ENCODE measurements at regions not wholly inside any gene's neighbourhood (a gene's known extent, or its start where the extent isn't known, plus 50 kb on each side); places are given as distances from the start of the nearest gene placed in this dataset.

GRCh38 chr4:178937130-178937529 is 1494.9 kb upstream of the AGA start:
- in situ Hi-C loops (cut with HindIII; ENCODE audit: low sequenced_read_pairs) = no loop called here
- TF ChIP-seq, protein P1, sequence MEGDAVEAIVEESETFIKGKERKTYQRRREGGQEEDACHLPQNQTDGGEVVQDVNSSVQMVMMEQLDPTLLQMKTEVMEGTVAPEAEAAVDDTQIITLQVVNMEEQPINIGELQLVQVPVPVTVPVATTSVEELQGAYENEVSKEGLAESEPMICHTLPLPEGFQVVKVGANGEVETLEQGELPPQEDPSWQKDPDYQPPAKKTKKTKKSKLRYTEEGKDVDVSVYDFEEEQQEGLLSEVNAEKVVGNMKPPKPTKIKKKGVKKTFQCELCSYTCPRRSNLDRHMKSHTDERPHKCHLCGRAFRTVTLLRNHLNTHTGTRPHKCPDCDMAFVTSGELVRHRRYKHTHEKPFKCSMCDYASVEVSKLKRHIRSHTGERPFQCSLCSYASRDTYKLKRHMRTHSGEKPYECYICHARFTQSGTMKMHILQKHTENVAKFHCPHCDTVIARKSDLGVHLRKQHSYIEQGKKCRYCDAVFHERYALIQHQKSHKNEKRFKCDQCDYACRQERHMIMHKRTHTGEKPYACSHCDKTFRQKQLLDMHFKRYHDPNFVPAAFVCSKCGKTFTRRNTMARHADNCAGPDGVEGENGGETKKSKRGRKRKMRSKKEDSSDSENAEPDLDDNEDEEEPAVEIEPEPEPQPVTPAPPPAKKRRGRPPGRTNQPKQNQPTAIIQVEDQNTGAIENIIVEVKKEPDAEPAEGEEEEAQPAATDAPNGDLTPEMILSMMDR (IDR thresholded peaks at IDR 0.05; ENCODE audit: low read depth, low read length) = no peak
- DNase-seq (ENCODE audit: low read depth, low spot score) = peak; percentile 24
- no peak overlapping the region for H3K4me3 ChIP-seq (ENCODE audit: low read depth, low read length)

- no peak for DNase-seq (ENCODE audit: low read depth, low spot score)
- H3K4me3 ChIP-seq (ENCODE audit: low read depth, low read length) = no peak overlapping the region
- in situ Hi-C loops (cut with HindIII; ENCODE audit: low sequenced_read_pairs) = no loop called here
- TF ChIP-seq, protein P1 (IDR thresholded peaks at IDR 0.05; ENCODE audit: low read depth, low read length) = no peak
These were observed 1499.7 kb upstream of the AGA start for GRCh38 chr4:178941975-178942374.

- TF ChIP-seq, protein P1 (IDR thresholded peaks at IDR 0.05; ENCODE audit: low read depth, low read length) = no peak
- no peak overlapping the region for H3K4me3 ChIP-seq (ENCODE audit: low read depth, low read length)
- no peak for DNase-seq (ENCODE audit: low read depth, low spot score)
- in situ Hi-C loops (cut with HindIII; ENCODE audit: low sequenced_read_pairs) = no loop called here
These were observed 1511.3 kb upstream of the AGA start for GRCh38 chr4:178953447-178954120.

DNA sequence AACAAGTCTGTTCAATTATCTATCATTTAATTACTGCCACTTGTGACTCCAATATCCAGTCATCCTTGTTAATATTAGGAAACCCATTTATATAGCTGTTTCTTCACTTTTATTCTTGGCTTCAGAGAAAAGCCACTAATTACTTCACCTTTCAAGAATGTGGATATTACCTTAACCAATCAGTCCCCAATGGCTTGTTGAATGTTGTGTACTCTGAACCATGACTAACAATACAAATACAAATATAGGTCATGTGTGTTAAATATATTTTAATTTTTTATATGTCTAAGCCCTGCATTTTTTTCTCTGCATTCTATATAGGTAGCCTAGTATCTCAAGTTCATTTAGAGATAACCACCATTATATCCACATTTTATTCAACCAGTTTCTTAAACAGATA is 1513.4 kb upstream of the AGA start:
- H3K4me3 ChIP-seq (ENCODE audit: low read depth, low read length) = no peak overlapping the region
- in situ Hi-C loops (cut with HindIII; ENCODE audit: low sequenced_read_pairs) = no loop called here

DNA sequence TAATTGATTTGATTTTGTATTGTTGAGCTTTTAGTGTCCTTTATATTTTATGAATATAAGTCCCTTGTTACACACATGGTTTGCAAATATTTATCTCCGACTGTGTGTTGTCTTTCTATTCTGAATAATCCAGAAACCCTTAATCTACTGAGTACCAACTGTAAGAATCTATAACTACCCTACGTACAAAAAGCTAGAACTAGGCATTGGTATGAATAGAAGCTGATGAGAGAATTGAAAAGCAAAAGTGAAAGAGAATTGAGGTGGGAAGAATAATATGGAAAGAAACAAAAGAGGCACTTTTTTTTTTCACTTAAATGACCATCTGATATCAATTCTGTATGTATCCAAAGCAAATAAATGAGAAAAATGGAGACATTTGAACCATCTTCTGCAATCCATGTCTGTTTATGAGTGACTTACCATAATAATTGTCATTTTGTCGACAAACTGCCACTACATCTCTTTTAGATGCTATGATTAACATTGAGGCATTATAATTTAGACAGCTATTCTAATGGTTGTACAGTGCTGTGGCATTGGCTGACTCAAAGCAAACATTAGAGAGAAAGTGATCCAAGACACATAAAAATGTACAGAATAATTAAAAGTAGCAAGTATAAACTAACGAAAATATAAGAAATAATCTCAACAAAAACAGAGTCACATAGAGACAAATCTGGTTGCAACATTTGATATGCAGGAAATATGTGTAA is 1516.6 kb upstream of the AGA start:
- in situ Hi-C loops (cut with HindIII; ENCODE audit: low sequenced_read_pairs) = no loop called here
- TF ChIP-seq, protein P1 (IDR thresholded peaks at IDR 0.05; ENCODE audit: low read depth, low read length) = no peak

More for the DNA sequence above, 1513.4 kb upstream of the AGA start:
- TF ChIP-seq, protein P1 (IDR thresholded peaks at IDR 0.05; ENCODE audit: low read depth, low read length) = no peak
- DNase-seq (ENCODE audit: low read depth, low spot score) = no peak

GRCh38 chr4:178963446-178964045 is 1521.3 kb upstream of the AGA start:
- H3K4me3 ChIP-seq (ENCODE audit: low read depth, low read length) = no peak overlapping the region
- TF ChIP-seq, protein P1 (IDR thresholded peaks at IDR 0.05; ENCODE audit: low read depth, low read length) = no peak
- DNase-seq (ENCODE audit: low read depth, low spot score) = no peak
- in situ Hi-C loops (cut with HindIII; ENCODE audit: low sequenced_read_pairs) = no loop called here

More for the DNA sequence above, 1516.6 kb upstream of the AGA start:
- no peak for DNase-seq (ENCODE audit: low read depth, low spot score)
- no peak overlapping the region for H3K4me3 ChIP-seq (ENCODE audit: low read depth, low read length)

Data from astrocyte of the spinal cord (primary cell).